ENCODE measurements at regions not wholly inside any gene's neighbourhood (a gene's known extent, or its start where the extent isn't known, plus 50 kb on each side); places are given as distances from the start of the nearest gene placed in this dataset.

DNA sequence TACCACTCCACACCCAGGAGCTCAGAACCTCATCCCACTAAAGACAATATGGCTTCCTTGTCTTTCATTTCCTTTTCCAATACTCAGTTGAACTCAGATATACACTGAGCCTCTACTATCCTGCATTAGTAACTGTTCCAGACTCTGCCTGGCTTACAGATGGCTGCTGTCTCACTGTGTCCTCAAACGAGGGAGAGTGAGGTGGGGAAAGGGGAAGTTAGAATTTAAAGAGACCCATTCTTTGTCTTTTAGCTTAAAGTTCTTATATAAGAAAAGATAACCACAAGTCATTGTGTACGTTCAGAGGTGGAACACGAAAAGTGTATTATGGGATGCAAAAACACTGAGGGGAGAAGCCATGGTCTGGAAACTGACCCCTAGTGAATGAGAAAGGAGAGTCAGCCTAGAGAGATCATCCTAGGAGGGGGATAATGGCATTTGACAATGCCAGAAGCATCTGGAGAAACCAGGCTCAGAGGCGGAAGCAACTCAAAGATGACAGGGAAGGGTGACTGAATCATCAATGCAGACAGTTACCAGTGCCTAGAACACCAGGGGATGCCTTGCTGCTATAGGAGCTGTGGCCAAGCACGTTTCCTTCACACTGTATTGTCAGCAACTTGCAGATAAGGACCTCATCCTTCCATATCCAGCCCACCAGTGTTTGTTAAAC lies 170.7 kb downstream of the CYRIA start:
- H2BK5ac ChIP-seq (ENCODE audit: low read depth, low read length, poor library complexity, severe bottlenecking) = no peak overlapping the region
- no peak overlapping the region for H2BK120ac ChIP-seq (ENCODE audit: low read depth, low read length)
- H4K91ac ChIP-seq (ENCODE audit: insufficient read depth, low read depth, low read length) = no peak overlapping the region
- POLR2A ChIA-PET (ENCODE audit: unreplicated experiment) = no interaction called here
- no peak overlapping the region for H4K5ac ChIP-seq (ENCODE audit: low read depth, low read length)
- TF ChIP-seq MAZ (IDR thresholded peaks at IDR 0.05; ENCODE audit: borderline replicate concordance, low read depth, low read length) (no peak), POLR2A (IDR thresholded peaks at IDR 0.05; ENCODE audit: low read depth, low read length) (no peak), SMC3 (IDR thresholded peaks at IDR 0.05; ENCODE audit: low read depth, low read length) (no peak), NFE2L2 (IDR thresholded peaks at IDR 0.05; ENCODE audit: low read depth, low read length) (no peak)
- CTCF ChIA-PET = no interaction called here
- no peak overlapping the region for H3K9ac ChIP-seq (ENCODE audit: low read depth, low read length)
- H3K4ac ChIP-seq (ENCODE audit: low read depth, low read length) = no peak overlapping the region
- no peak overlapping the region for H2AK9ac ChIP-seq (replicated peaks; ENCODE audit: low read depth, low read length, poor library complexity)
- no peak overlapping the region for H3K4me2 ChIP-seq (ENCODE audit: low read depth, low read length)
- H3K9me3 ChIP-seq (ENCODE audit: control insufficient read depth, insufficient read depth, low read length) = no peaks in the 10 kb centered on the region
- H3K56ac ChIP-seq (ENCODE audit: extremely low read depth, insufficient read depth, low read length) = no peak overlapping the region
- H3K9me1 ChIP-seq (ENCODE audit: insufficient read depth, low read length) = no peaks in the 10 kb centered on the region
- H3K23ac ChIP-seq (ENCODE audit: low read depth, low read length) = no peak overlapping the region
- H3K4me1 ChIP-seq (ENCODE audit: control insufficient read depth, insufficient read depth, low read length) = no peaks in the 10 kb centered on the region
- no peaks in the 10 kb centered on the region for H3K79me1 ChIP-seq (ENCODE audit: low read depth in 1 of 2, low read length in 2 of 2)
- no peak overlapping the region for H2AK5ac ChIP-seq (ENCODE audit: low read depth, low read length)
- in situ Hi-C loops (cut with MboI; ENCODE audit: low sequenced_read_pairs) = no loop called here
- H4K8ac ChIP-seq (ENCODE audit: low read depth in 2 of 2, low read length in 2 of 2) = no peak overlapping the region
- no peak overlapping the region for H3K27ac ChIP-seq (ENCODE audit: insufficient read depth, low read length)
- H3K14ac ChIP-seq (replicated peaks; ENCODE audit: low read depth, low read length) = no peak overlapping the region
- no TSS peak for BruUV-seq (replicated peaks)
- DNase-seq (no peak), ATAC-seq (ENCODE audit: low read depth) (no peak)
- no peak overlapping the region for H3K18ac ChIP-seq (ENCODE audit: low read depth, low read length)
- no peak overlapping the region for H2AFZ ChIP-seq (replicated peaks; ENCODE audit: low read length, poor library complexity)
- no peaks in the 10 kb centered on the region for H3K36me3 ChIP-seq (ENCODE audit: control insufficient read depth, insufficient read depth, low read length)
- no peak overlapping the region for H3K4me3 ChIP-seq (ENCODE audit: insufficient read depth, low read depth, low read length)
- dilution Hi-C loops (cut with HindIII; ENCODE audit: low sequenced_read_pairs, unreplicated experiment) = no loop called here
- no peaks in the 10 kb centered on the region for H4K20me1 ChIP-seq (ENCODE audit: insufficient read depth, low read length)
- 83% methylated on average over 1 of the region's 5 CpGs; no CpG with 5 or more reads in 1 of the 2 experiments for WGBS, 2 experiments (ENCODE audit: extremely low coverage in 2 of 2, insufficient read length in 1 of 2)
- no peak overlapping the region for H2BK15ac ChIP-seq (ENCODE audit: low read depth, low read length)
- no peak overlapping the region for H2BK20ac ChIP-seq (ENCODE audit: low read depth, low read length)
- no peaks in the 10 kb centered on the region for H3K27me3 ChIP-seq (ENCODE audit: control insufficient read depth, insufficient read depth, low read length)
- intact Hi-C loops (cut with micrococcal nuclease) = no loop called here

Measured in IMR-90 (cell line).